IMR-90 (cell line): ENCODE measurements at regions not wholly inside any gene's neighbourhood (a gene's known extent, or its start where the extent isn't known, plus 50 kb on each side); places are given as distances from the start of the nearest gene placed in this dataset.

Source experiments
- ATAC-seq: fragments of 200-7000 bp; cut with Tn5 transposase; 2 replicates; pipeline ENCODE4 v1.9.1; 2020; ENCODE audit warnings: low read depth, mild to moderate bottlenecking, moderate library complexity
- BruUV-seq: library from RNA; stranded (reverse); fragments of 400-500 nt; replicated peaks from 2 replicates; lab custom pipeline; 2021; lab: Mats Ljungman, UMichigan
- CTCF ChIA-PET: fragments of 300-600 bp; formaldehyde crosslinking; extraction: SDS; loops from one replicate; lab custom pipeline; 2021; ENCODE audit warnings: antibody characterized with exemption; lab: Yijun Ruan, JAX
- POLR2A ChIA-PET: fragments of 300-600 bp; sonication (Branson Sonifier 250); formaldehyde crosslinking; loops from one replicate; lab custom pipeline; 2022; ENCODE audit warnings: antibody characterized with exemption; ENCODE audit not compliant: unreplicated experiment; lab: Charles Lee
- DNase-seq: peaks from one replicate; pipeline ENCODE4 v3.0.0; 2013
- H2AFZ ChIP-seq: replicated peaks from 2 replicates; pipeline ENCODE3; 2013; ENCODE audit warnings: low read length, mild to moderate bottlenecking; ENCODE audit not compliant: poor library complexity
- H2AK5ac ChIP-seq: 2 replicates; pipeline ENCODE4 v1.6.1; 2013; ENCODE audit warnings: low read depth, low read length, inconsistent platforms
- H2AK9ac ChIP-seq: replicated peaks from 2 replicates; pipeline ENCODE3; 2013; ENCODE audit warnings: mild to moderate bottlenecking, low read depth, low read length, moderate library complexity; ENCODE audit not compliant: poor library complexity
- H2BK120ac ChIP-seq: 2 replicates; pipeline ENCODE4 v1.6.1; 2013; ENCODE audit warnings: low read depth, low read length, inconsistent platforms
- H2BK15ac ChIP-seq: 3 replicates; pipeline ENCODE4 v1.6.1; 2013; ENCODE audit warnings: low read depth, low read length, inconsistent platforms
- H2BK20ac ChIP-seq: 2 replicates; pipeline ENCODE4 v1.6.1; 2013; ENCODE audit warnings: low read depth, mild to moderate bottlenecking, inconsistent platforms, low read length, moderate library complexity
- H2BK5ac ChIP-seq: 2 replicates; pipeline ENCODE4 v1.6.1; 2013; ENCODE audit warnings: mild to moderate bottlenecking, low read depth, low read length, inconsistent platforms; ENCODE audit not compliant: poor library complexity, severe bottlenecking
- H3K14ac ChIP-seq: replicated peaks from 2 replicates; pipeline ENCODE4 v1.6.1; 2013; ENCODE audit warnings: low read depth, low read length, inconsistent platforms
- H3K18ac ChIP-seq: 2 replicates; pipeline ENCODE4 v1.6.1; 2013; ENCODE audit warnings: low read depth, low read length, control low read depth
- H3K23ac ChIP-seq: 2 replicates; pipeline ENCODE4 v1.6.1; 2013; ENCODE audit warnings: low read depth, low read length, inconsistent platforms
- H3K27ac ChIP-seq: 2 replicates; pipeline ENCODE4 v1.5.1; 2013; ENCODE audit warnings: mild to moderate bottlenecking, control low read depth, low read length; ENCODE audit not compliant: insufficient read depth
- H3K27me3 ChIP-seq: 2 replicates; pipeline ENCODE4 v1.6.1; 2013; ENCODE audit warnings: low read length; ENCODE audit not compliant: control insufficient read depth, insufficient read depth
- H3K36me3 ChIP-seq: 2 replicates; pipeline ENCODE4 v1.6.1; 2013; ENCODE audit warnings: low read length, mixed read lengths; ENCODE audit not compliant: control insufficient read depth, insufficient read depth
- H3K4ac ChIP-seq: 2 replicates; pipeline ENCODE4 v1.6.1; 2013; ENCODE audit warnings: low read depth, low read length, inconsistent platforms
- H3K4me1 ChIP-seq: 2 replicates; pipeline ENCODE4 v1.6.1; 2013; ENCODE audit warnings: low read length, mixed read lengths; ENCODE audit not compliant: control insufficient read depth, insufficient read depth
- H3K4me2 ChIP-seq: 2 replicates; pipeline ENCODE4 v1.6.1; 2013; ENCODE audit warnings: low read depth, mild to moderate bottlenecking, control low read depth, low read length, moderate library complexity
- H3K4me3 ChIP-seq: 2 replicates; pipeline ENCODE4 v1.5.1; 2013; ENCODE audit warnings: low read depth, mild to moderate bottlenecking, control low read depth, low read length, moderate library complexity; ENCODE audit not compliant: insufficient read depth
- H3K56ac ChIP-seq: 2 replicates; pipeline ENCODE4 v1.6.1; 2013; ENCODE audit warnings: low read length, inconsistent platforms; ENCODE audit not compliant: insufficient read depth; ENCODE audit errors: extremely low read depth
- H3K79me1 ChIP-seq, 2 experiments: 2 replicates each; pipeline ENCODE4 v1.6.1; 2013; ENCODE audit warnings: low read length in 2 of 2, inconsistent platforms in 1 of 2, low read depth in 1 of 2
- H3K9ac ChIP-seq: 2 replicates; pipeline ENCODE4 v1.6.1; 2013; ENCODE audit warnings: low read depth, low read length, control low read depth
- H3K9me1 ChIP-seq: 2 replicates; pipeline ENCODE4 v1.6.1; 2013; ENCODE audit warnings: low read length, inconsistent platforms; ENCODE audit not compliant: insufficient read depth
- H3K9me3 ChIP-seq: 2 replicates; pipeline ENCODE4 v1.6.1; 2013; ENCODE audit warnings: low read length; ENCODE audit not compliant: control insufficient read depth, insufficient read depth
- H4K20me1 ChIP-seq: 2 replicates; pipeline ENCODE4 v1.6.1; 2013; ENCODE audit warnings: low read length, inconsistent platforms; ENCODE audit not compliant: insufficient read depth
- H4K5ac ChIP-seq: 2 replicates; pipeline ENCODE4 v1.6.1; 2013; ENCODE audit warnings: mild to moderate bottlenecking, low read depth, low read length, control low read depth
- H4K8ac ChIP-seq, 2 experiments: 2 replicates each; pipeline ENCODE4 v1.6.1; 2013; ENCODE audit warnings: low read depth in 2 of 2, low read length in 2 of 2, control low read depth in 1 of 2, inconsistent platforms in 1 of 2
- H4K91ac ChIP-seq: 2 replicates; pipeline ENCODE4 v1.6.1; 2013; ENCODE audit warnings: low read depth, low read length, inconsistent platforms; ENCODE audit not compliant: insufficient read depth
- BHLHE40 ChIP-seq: fragments of 150-350 bp; IDR thresholded peaks from 2 replicates; pipeline ENCODE4 v1.6.1; 2016; ENCODE audit warnings: mild to moderate bottlenecking, low read depth, low read length
- MXI1 ChIP-seq: IDR thresholded peaks from 2 replicates; pipeline ENCODE4 v1.6.1; 2012; ENCODE audit warnings: low read depth, mild to moderate bottlenecking, low read length, moderate library complexity, borderline replicate concordance
- WGBS, 2 experiments: methylation state at CpG; one replicate each; pipeline versions ENCODE4 v1.1.5 to v1.1.7; 2013; ENCODE audit warnings: missing lambda C conversion rate in 2 of 2; ENCODE audit not compliant: insufficient read length in 1 of 2; ENCODE audit errors: extremely low coverage in 2 of 2; 5-methylcytosine and 5-hydroxymethylcytosine counted together
- dilution Hi-C: fragments of 300-500 bp; cut with HindIII; formaldehyde crosslinking; loops from one replicate; pipeline ENCODE4 v1.14.3; 2018; ENCODE audit warnings: low sequenced_read_pairs; ENCODE audit not compliant: unreplicated experiment
- in situ Hi-C: fragments of 300-500 bp; cut with MboI; formaldehyde crosslinking; loops from 3 replicates; pipeline ENCODE4 v1.14.3; 2019; ENCODE audit warnings: low sequenced_read_pairs, inconsistent platforms, mixed read lengths
- intact Hi-C: fragments of 100-400 bp; cut with micrococcal nuclease; formaldehyde crosslinking; loops from 2 replicates; pipeline ENCODE4 v1.10.0; 2022

DNA sequence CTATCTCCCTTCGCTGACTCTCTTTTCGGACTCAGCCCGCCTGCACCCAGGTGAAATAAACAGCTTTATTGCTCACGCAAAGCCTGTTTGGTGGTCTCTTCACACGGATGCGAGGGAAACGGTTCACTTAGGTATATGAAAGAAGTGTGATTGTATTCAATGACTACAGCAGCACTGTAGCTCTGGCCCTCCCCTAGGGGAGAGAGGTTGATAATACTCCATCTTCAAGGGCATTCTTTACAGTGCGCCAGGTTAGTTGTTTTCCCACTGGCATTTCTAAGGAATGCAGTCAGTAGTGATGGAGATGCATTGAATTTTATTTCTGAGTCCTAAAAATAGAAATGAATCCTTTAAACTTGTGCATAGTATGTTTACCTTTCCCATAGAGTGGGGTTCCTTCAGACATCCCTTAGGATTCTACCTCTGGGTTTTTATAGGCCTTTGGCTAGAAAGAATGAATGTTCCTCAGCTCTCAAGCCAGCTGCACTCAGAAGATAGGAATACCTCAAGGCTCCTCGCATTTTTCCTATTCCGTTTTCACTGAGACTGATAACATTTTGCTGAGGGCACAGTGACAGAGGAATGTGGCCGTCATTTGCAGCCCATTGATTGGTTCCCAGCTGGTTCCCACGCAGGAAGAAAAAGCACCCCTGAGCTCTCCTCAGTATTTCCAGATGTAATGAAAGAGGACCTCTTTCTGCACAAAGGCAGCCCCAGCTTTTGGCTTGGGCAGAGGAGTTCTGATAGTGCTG lies 131.8 kb upstream of the C2CD4B start:
- Histone ChIP-seq H3K9me1 (no peaks in the 10 kb centered on the region), H2BK5ac (no peak overlapping the region), H4K91ac (no peak overlapping the region), H3K4me3 (no peak overlapping the region), H3K9me3 (no peaks in the 10 kb centered on the region; the same call in 1 of the 2 replicates), H3K27me3 (peaks cover 35% of the 10 kb centered on the region), H3K56ac (no peak overlapping the region), H2BK120ac (no peak overlapping the region), H3K79me1 (no peaks in the 10 kb centered on the region), H3K4me1 (no peaks in the 10 kb centered on the region), H2AK9ac (no peak overlapping the region), H2BK15ac (no peak overlapping the region), H3K4me2 (no peak overlapping the region), H3K36me3 (no peaks in the 10 kb centered on the region), H3K9ac (no peak overlapping the region), H2AFZ (no peak overlapping the region), H3K23ac (no peak overlapping the region), H3K4ac (no peak overlapping the region), H2BK20ac (no peak overlapping the region), H3K27ac (no peak overlapping the region), H4K5ac (no peak overlapping the region), H4K8ac (no peak overlapping the region), H4K20me1 (no peaks in the 10 kb centered on the region), H3K14ac (no peak overlapping the region), H3K18ac (no peak overlapping the region), H2AK5ac (no peak overlapping the region)
- BruUV-seq = no TSS peak
- POLR2A ChIA-PET = no interaction called here
- CTCF ChIA-PET = interaction anchor here (0.6 kb wide), 1 partner anchor 262 kb away, joined by 4 read pairs; no protein-coding TSS in a partner anchor
- WGBS, 2 experiments = no CpG with 5 or more reads among the region's 12 CpGs
- no peak for TF ChIP-seq MXI1
- TF ChIP-seq BHLHE40 = no peak
- DNase-seq = no peak
- dilution Hi-C loops = no loop called here
- intact Hi-C loops = no loop called here
- in situ Hi-C loops = no loop called here
- no peak for ATAC-seq
